NCI-H128 (cell line): ENCODE measurements at regions not wholly inside any gene's neighbourhood (a gene's known extent, or its start where the extent isn't known, plus 50 kb on each side); places are given as distances from the start of the nearest gene placed in this dataset.
"Not testable (repeated sequence)": the region's sequence is repeated elsewhere in the genome, so short reads cannot be mapped to it uniquely, and the experiment has no call there.

Experiments
- DNase-seq: peaks from one replicate; lab custom pipeline; 2025; ENCODE audit not compliant: unreplicated experiment; lab: John Stamatoyannopoulos, UW

DNA sequence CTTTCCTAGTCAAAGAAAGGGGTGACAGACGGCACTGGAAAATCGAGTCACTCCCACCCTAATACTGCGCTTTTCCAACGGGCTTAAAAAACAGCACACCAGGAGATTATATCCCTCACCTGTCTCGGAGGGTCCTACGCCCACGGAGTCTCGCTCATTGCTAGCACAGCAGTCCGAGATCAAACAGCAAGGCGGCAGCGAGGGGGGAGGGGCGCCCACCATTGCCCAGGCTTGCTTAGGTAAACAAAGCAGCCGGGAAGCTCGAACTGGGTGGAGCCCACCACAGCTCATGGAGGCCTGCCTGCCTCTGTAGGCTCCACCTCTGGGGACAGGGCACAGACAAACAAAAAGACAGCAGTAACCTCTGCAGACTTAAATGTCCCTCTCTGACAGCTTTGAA, 280.7 kb downstream of the TFAP2A start:
- DNase-seq: not testable (repeated sequence)

DNA sequence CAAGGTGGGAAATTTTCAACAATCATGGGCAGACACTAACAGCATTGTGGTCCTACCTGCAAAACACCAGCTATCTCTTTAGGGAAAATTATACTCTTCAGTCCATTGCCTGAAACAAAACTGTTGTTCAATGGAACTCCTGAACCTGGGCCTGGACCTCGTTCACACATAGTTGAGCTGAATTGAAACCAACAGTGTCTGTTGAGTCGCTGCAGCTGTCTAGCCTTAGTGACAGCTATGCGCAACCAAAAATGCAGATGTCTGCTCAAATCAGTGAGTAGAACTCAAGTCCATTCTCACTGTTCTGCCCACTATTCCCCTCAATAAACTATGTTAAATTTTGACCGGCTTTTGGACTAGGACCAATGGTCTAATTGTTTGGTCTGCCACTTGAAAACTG, 286.2 kb downstream of the TFAP2A start:
- DNase-seq: no peak

DNA sequence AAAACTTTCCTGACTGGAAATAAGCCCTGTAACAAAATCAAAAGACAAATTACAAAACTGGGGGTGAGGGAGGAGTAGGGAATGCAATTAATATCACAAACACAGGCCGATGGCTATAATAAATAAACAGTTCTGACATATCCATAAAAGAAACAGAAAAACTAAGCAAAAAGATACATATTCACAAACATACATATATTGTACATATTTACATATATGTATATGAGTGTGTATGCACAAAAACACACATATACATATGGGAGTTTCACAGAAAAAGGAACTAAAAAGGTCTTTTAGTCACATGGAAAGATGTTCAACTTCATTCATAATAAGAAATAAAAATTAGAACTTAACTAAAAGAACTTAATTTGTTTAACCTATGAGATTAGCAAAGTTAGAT, 292.7 kb downstream of the TFAP2A start:
- no peak for DNase-seq

DNA sequence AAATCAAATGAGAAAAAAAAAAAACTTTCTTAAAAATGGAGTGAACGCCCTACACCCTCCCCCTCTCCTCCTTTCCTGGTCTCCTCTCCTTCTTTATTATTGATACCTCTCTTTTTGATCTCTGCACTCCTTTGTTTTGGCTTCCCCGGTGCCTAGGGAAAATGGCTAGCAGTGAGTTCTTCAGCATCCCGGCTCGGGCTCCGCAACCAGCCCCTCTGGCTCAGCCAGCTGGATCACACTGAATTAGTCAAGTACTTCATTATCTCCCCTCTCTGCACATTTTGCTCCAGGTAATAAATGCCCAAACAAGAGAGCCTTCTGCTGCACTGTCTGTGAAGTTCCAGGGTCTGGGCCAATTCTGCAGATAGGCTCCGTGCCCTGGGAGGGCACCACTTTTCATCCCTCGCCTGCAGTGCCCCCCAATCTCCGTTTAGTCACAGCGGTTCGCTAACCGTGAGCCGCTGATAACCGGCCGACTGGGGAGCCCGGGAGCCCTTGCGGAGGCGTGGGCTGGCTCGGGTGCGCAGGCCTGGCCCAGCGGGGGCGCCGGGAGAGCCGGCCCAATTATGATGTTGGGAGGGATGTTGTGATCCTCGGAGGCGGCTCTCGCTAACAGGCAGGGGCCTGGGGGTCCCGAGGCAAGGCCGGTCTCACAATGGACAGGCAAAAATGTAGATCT, 301.9 kb downstream of the TFAP2A start:
- DNase-seq: no peak

DNA sequence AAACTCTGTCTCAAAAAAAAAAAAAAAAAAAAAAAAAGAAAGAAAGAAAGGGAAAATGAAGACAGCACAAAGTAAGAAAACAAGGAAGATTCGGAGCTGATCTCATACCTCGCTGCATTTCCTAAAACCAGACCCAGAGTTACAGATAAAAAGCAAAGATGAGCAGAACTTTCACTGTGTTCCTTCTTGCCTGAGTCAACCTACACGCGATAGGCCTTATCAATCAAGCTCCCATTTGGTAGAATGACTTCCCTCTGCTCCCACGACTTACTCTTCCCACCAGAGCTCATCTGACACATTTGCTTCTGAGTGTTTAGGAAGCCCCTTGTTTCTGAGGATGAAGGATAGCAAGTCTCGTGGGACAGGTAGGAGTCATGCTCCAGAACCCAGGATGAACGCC, 302.9 kb downstream of the TFAP2A start:
- no peak for DNase-seq

DNA sequence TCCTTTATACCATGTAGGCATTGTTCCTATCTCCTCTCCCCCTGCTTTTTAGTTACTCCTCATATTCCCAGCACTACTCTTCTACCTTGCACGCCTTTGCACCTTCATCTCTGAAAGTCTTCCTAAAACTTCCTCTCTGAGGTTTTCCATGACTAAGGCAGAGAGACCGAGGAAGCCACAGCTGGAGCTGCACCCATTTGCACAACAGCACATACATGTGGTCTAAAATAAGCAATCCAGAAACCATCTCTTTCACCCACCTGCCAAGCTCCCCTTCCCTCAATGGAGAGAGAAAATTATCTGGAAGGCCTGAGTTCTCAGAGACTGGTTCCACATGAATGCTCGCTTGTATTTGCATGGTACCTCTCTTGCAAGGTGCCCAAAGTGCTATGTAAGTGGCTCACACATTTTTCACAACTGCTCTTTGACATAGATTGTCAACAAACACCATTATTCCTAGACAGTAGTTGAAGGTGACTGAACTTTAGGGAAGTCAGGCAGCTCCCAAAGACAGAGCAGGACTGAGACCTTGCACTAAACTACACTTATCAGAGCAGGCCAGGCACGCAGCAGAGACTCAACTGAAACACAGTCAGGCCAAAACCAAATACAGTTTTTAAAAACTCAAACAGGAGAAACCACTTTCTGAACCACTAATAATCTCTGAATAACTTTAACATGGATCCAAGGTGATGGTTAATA, 313.2 kb downstream of the TFAP2A start:
- no peak for DNase-seq

DNA sequence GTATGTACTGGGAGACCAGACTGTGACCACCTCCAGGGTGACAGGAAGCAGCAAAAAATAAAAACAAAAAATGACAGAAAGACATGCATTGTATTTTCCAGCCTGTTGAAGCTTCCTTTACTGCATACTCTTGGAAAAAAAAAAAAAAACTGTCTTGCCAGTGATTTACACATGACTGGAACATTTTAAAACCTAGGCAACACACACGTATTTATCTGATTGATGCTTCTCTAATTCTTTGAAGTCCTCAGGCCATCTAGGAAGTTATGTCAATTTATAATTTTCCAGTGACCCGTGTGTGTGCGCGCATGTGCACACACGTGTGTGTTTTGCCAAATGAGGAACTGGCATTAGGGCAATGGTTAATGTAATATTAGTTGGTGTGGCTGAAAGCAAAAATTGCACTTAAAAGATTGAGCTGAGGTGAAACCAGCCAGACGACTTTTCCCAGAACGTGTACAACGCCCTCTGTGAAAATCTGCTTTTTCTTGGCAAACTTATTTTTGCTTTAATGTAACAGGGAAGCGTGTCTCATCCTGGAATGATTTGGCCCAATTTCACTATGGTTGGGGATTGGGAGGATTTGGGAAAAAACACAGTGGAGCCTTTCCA, 315.2 kb downstream of the TFAP2A start:
- DNase-seq: no peak

DNA sequence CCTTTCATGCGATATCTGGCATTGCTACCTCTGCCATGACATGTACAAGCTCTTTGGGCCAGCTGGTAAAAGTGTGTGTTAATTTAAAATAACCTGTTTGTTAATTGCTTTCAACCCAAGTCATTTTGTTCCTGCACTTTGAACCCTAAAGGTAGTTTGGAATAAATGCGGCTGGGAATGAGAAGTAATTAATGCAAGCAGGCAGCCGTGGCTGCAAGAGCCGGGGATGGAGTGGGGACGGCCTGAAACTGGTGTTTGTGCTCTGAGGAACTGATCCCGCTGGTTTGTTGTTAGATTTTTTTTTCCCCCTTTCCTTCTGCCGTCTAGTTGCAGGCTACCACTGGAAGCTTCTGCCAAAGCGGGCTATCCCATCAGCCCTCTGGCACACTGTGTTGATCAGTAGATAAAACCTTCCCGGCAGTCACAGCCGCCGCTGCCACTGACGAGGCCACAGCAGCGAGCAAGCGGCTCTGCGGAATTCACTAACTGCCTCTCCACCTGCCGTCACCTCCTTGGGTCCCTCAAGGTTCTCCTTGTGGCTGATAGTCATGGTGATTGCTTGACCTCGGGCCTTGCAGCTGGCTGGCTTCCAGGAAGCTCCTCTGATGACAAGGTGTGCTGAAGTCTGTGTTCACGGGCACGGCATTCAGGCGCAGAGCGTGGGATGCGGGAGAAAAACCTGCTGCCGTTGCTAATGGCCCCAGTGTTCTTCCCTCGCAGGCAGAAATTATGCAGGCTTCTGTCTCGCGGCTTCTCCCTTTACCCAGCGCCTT, 315.9 kb downstream of the TFAP2A start:
- DNase-seq: no peak

DNA sequence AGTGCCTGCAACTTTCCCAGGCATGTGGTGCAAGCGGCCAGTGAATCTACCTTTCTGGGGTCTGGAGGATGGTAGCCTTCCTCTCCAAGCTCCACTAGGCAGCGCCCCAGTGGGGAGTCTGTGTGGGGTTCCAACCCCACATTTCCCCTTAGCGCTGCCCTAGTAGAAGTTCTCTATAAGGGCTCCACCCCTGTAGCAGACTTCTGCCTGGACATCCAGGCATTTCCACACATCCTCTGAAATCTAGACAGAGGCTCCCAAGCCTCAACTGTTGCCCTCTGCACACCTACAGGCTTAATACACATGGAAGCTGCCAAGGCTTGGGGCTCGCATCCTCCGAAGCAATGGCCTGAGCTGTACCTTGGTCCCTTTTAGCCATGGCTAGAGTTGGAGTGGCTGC, 321.6 kb downstream of the TFAP2A start:
- no peak for DNase-seq

DNA sequence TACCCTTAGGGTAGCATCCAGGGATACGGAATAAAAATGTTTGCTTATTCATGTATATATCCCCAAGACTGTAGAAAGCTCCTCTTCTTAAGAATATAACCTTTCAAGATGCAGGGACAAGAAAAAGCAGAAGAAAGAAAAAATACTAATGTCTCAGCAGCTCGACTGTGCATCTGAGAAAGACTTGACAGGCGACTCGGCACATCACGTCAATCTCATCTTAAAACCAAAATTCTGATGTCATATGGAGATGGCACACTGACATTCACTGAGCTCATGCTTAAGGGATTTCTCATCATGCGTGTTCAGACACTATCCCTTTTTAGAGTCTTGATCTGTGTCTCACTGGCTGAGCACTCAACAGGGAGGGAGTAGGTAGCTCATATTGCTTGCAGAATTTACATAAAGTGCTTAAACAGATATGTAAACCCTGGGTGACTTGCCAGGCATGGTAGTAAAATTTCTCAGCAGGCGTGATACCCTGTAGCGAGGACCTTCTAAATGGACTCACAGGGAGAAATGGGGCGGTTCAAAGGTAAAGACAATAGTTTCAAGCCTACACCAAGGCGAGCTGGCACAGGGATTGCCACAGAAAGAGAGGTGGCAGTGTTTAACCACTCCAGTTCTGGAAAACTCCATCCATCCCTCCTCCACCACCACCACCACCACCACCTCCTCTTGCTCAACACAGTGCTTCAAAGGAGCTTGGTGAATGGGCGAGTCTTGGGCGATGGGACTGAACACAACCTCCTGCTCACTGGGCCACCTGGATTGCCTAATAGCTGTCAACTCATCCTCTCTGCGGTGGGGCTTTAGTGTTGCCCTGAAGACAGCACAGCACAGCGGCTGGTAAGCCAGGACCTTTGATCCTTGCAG, 330.5 kb downstream of the TFAP2A start:
- no peak for DNase-seq

DNA sequence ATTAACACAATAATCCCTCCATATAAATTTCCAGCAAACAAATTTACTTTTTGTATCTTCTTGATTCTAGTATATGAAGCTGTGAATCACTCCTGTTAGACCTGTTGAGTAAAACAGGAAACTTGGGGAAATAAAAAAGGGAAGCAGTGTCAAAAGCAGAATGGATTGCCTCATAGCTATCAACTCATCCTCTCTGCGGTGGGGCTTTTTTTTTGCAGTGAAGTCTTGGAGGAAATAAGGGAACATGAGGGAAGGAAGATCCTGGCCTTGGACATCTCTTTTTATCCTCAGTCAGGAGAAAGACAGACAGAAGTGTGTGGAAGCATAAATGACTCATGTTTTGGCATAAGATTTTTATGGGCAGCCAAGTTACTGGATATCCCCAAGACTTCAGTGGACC, 332.5 kb downstream of the TFAP2A start:
- no peak for DNase-seq

DNA sequence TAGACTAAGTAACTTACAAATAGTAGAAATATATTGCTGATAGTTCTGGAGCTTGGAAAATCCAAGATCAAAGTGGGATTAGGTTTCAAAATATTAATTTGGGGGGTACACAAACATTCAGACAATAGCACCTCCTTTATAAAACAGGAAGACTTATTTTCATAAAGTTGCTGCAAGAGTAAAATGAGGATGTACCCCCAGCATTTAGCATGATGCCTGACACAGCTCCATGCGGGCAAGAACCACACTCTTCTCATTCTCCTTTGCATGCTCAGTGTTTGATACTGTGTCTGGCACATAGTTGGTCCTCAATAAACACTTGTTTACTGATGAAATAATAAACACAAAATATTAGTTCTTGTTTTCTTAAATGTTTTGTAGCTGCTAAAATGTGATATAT, 332.9 kb downstream of the TFAP2A start:
- no peak for DNase-seq

DNA sequence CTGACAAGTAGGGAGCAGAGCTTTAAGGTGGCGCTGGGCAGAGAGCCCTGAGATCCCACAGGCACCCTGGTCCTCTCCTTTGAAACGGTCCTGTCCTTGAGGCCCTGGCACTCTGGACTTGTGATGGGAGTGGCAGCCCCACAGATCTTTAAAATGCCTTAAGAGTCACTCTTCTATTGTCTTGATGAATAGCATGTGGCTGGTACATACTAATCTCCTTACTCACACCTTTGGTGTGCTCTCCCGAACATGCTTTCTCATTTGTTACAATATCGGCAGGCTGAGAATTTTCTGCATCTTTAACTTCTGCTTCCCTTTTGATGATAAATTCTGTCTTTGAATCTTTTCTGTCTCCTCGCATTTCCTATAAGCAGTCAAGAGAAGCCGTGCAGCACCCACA, 333.8 kb downstream of the TFAP2A start:
- no peak for DNase-seq

DNA sequence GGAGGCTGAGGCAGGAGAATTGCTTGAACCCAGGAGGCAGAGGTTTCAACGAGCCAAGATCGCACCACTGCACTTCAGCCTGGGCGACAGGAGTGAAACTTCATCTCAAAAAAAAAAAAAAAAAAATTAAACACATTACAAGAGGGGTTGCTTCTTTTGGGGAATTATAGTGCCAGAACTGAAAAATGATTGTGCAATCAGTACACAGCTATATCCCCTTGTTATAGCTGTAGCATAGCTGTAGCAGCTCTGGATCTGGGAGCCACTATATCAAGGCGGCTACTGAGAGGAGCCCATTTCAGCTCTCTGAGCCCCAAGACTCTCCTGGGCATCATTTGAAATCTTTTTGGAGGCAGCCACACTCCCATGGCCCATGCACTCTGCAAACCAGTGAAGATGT, 334.3 kb downstream of the TFAP2A start:
- no peak for DNase-seq

DNA sequence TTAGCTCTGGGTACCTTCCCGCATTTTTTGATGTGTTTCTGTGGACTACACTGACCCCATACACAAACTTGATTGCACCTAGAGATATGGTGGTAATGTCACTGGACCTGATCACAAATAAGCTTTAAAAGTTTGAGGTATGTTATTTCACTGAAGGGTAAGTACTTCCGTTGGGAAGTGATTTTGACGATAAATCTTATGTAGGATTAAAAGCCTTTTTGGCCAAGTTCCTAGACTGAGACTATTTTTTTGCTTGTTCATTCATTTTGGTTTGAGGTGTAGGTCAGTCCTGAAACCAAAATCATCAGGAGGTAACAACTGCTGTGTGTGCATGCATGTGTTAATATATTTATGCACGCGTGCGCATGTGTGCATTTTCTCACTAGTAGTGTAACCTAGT, 336.3 kb downstream of the TFAP2A start:
- no peak for DNase-seq

DNA sequence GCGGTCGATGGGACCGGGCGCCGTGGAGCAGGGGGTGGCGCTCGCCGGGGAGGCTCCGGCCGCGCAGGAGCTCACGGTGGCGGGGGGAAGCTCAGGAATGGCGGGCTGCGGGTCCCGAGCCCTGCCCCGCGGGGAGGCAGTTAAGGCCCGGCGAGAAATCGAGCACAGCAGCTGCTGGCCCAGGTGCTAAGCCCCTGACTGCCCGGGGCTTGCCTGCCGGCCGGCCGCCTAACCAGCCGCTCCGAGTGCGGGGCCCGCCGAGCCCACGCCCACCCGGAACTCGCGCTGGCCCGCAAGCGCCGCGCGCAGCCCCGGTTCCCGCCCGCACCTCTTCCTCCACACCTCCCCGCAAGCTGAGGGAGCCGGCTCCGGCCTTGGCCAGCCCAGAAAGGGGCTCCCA, 340.1 kb downstream of the TFAP2A start:
- not testable (repeated sequence) for DNase-seq

DNA sequence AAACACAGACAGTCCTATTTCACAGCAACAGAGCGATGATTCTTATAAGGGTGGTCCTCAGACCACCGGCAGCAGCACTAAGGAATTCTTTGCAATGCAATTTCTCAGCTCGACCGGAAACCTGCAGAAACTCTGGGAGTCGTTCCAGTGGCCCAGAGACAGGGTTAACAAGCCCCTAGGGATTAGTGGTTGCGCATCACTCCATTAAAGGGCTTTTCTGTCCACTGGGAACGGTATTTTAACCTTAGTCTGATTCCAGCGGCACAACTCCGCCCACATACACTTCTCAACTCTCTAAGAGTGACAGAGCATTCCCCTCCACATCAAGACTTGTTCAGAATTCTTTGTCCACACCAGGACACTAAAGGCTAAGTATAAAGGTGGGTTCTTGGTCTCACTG, 341.5 kb downstream of the TFAP2A start:
- no peak for DNase-seq

DNA sequence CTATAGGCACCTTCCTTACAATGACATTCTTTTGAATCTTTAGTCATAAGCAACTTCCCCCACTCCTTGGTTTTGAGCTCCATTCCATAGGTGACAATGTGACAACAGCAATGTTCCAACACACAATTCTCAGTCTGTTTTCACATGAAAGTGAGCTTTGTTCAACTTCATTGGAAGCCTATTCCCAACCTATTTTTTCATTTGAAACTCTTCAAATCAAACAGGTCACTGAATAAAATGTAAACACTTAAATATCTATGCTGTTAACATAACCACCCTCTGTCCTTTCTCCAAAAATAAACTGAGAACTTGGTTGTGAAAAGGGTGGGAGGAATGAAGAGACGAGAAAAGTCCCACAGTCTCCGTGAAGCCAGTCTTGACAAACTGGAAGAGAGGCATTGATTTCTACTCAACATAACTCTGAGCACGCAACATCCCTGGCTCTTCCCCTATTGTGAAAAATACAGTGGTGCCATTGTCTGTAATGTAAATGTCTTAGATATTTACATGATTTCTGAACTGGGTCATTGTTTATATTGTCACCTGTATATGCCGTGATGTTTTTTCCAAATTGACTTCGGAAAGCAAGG, 343.1 kb downstream of the TFAP2A start:
- no peak for DNase-seq

DNA sequence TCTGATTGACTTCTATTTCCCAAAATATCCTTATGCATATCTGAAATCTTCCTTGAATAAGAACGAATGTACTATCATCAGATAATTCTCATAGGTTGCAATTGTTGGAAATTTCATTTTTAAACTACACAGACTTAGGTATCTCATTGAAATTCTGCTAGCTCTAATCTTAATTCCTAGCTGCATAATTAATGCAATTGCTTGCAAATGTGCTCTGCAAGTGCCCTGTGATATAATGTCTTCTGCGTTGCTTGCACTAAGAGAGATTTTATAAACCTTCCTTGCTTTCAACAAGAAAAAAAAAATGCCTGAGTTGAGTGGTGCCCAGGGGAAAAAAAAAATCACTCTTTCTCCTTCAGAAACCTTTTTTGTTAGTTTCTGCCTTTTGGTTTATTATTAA, 354.9 kb downstream of the TFAP2A start:
- no peak for DNase-seq

DNA sequence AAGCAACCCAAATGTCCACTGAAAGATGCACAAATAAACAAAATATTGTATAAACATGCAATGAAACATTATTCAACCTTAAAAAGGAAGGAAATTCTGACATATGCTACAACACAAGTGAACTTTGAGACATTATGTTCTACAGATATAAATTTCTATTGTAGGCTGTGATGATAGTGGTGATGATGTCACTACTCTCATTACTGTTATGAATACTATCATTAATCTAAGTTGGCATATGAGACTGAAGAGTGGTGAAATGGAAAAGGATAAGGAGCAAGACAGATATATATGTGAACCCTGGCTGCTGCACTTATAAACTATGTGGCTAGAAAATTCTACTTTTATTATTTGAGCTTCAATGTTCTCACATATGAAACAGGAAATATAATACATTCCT, 360.2 kb downstream of the TFAP2A start:
- DNase-seq: no peak
